GM23338 (cell line): ENCODE measurements at regions not wholly inside any gene's neighbourhood (a gene's known extent, or its start where the extent isn't known, plus 50 kb on each side); places are given as distances from the start of the nearest gene placed in this dataset.

ENCODE experiments used
- ATAC-seq: fragments of 200-7000 bp; cut with Tn5 transposase; 3 replicates; pipeline ENCODE4 v1.9.1; 2020
- DNase-seq: peaks from one replicate; pipeline ENCODE4 v3.0.0-alpha.2; 2015; ENCODE audit warnings: low spot score
- H2AFZ ChIP-seq: fragments of 200-600 bp; sonication (generic); 2 replicates; pipeline ENCODE4 v1.8.0; 2016; ENCODE audit warnings: antibody characterized with exemption, mild to moderate bottlenecking, moderate library complexity
- H3F3A ChIP-seq: fragments of 200-600 bp; sonication (generic); replicated peaks from 2 replicates; pipeline ENCODE4 v1.8.0; 2017; ENCODE audit warnings: antibody characterized with exemption, mixed run types, low read depth
- H3K27ac ChIP-seq: fragments of 200-600 bp; sonication (generic); 2 replicates; pipeline ENCODE4 v1.6.1; 2016; ENCODE audit warnings: low read depth
- H3K27me3 ChIP-seq: fragments of 200-600 bp; sonication (generic); 2 replicates; pipeline ENCODE4 v1.8.0; 2016; ENCODE audit warnings: mild to moderate bottlenecking, mixed run types, moderate library complexity; ENCODE audit not compliant: insufficient read depth
- H3K36me3 ChIP-seq: fragments of 200-600 bp; sonication (generic); 2 replicates; pipeline ENCODE4 v1.8.0; 2016; ENCODE audit warnings: mild to moderate bottlenecking; ENCODE audit not compliant: insufficient read depth
- H3K4me1 ChIP-seq: fragments of 200-600 bp; sonication (generic); 2 replicates; pipeline ENCODE4 v1.8.0; 2016; ENCODE audit warnings: mild to moderate bottlenecking, moderate library complexity; ENCODE audit not compliant: insufficient read depth
- H3K4me2 ChIP-seq: fragments of 200-600 bp; sonication (generic); 2 replicates; pipeline ENCODE4 v1.7.1; 2017; ENCODE audit warnings: mixed run types
- H3K4me3 ChIP-seq: fragments of 200-600 bp; sonication (generic); 2 replicates; pipeline ENCODE4 v1.6.1; 2016; ENCODE audit warnings: mixed run types
- H3K79me2 ChIP-seq: fragments of 200-600 bp; sonication (generic); replicated peaks from 2 replicates; pipeline ENCODE4 v1.8.0; 2017; ENCODE audit warnings: mild to moderate bottlenecking; ENCODE audit not compliant: insufficient read depth
- H3K9me2 ChIP-seq: fragments of 200-600 bp; sonication (generic); 2 replicates; pipeline ENCODE4 v1.8.0; 2017; ENCODE audit not compliant: insufficient read depth
- H4K20me1 ChIP-seq: fragments of 200-600 bp; sonication (generic); replicated peaks from 2 replicates; pipeline ENCODE4 v1.8.0; 2017; ENCODE audit warnings: mild to moderate bottlenecking; ENCODE audit not compliant: insufficient read depth
- H3K27ac Mint-ChIP-seq: 2 replicates; pipeline ENCODE4 v1.8.0; 2020; ENCODE audit warnings: inconsistent platforms, mild to moderate bottlenecking, moderate library complexity, mixed read lengths
- H3K27me3 Mint-ChIP-seq: 3 replicates; pipeline ENCODE4 v1.8.0; 2022; ENCODE audit warnings: low read depth, mild to moderate bottlenecking, moderate library complexity, mixed read lengths, inconsistent platforms; ENCODE audit not compliant: insufficient read depth, poor library complexity
- H3K36me3 Mint-ChIP-seq: 3 replicates; pipeline ENCODE4 v1.8.0; 2021; ENCODE audit warnings: low read depth, mild to moderate bottlenecking, inconsistent platforms, moderate library complexity, mixed read lengths
- H3K4me1 Mint-ChIP-seq: 3 replicates; pipeline ENCODE4 v1.8.0; 2020; ENCODE audit warnings: mild to moderate bottlenecking, inconsistent platforms, mixed read lengths
- H3K4me3 Mint-ChIP-seq: 3 replicates; pipeline ENCODE4 v1.8.0; 2021; ENCODE audit warnings: moderate library complexity, mild to moderate bottlenecking, inconsistent platforms, mixed read lengths
- H3K9me3 Mint-ChIP-seq: 3 replicates; pipeline ENCODE4 v1.8.0; 2020; ENCODE audit warnings: moderate library complexity, mild to moderate bottlenecking, inconsistent platforms, mixed read lengths
- CREB1 ChIP-seq: fragments of 250-450 bp; sonication (Bioruptor Pico); IDR thresholded peaks from 2 replicates; pipeline ENCODE4 v1.5.0; 2020; ENCODE audit warnings: low read depth, mild to moderate bottlenecking, moderate library complexity
- EZH2 ChIP-seq: fragments of 200-600 bp; sonication (generic); IDR thresholded peaks from one replicate; pipeline ENCODE4 v1.8.0; 2017; ENCODE audit warnings: antibody characterized with exemption, mild to moderate bottlenecking, low read depth; ENCODE audit not compliant: unreplicated experiment
- EZH2phosphoT487 ChIP-seq: fragments of 200-600 bp; sonication (generic); IDR thresholded peaks from one replicate; pipeline ENCODE4 v1.8.1; 2018; ENCODE audit warnings: antibody characterized with exemption; ENCODE audit not compliant: unreplicated experiment
- JUNB ChIP-seq: IDR thresholded peaks from one replicate; pipeline ENCODE4 v1.6.1; 2016; ENCODE audit warnings: antibody characterized with exemption; ENCODE audit not compliant: unreplicated experiment
- NANOG ChIP-seq: IDR thresholded peaks from 2 replicates; pipeline ENCODE4 v1.6.1; 2016; ENCODE audit warnings: antibody characterized with exemption, borderline replicate concordance
- POLR2AphosphoS5 ChIP-seq: IDR thresholded peaks from 2 replicates; pipeline ENCODE4 v1.6.1; 2016; ENCODE audit warnings: antibody characterized with exemption, low read depth
- STAT1 ChIP-seq: IDR thresholded peaks from one replicate; pipeline ENCODE4 v1.6.1; 2016; ENCODE audit warnings: antibody characterized with exemption; ENCODE audit not compliant: unreplicated experiment
- ZNF114 ChIP-seq: fragments of 250-450 bp; sonication (Bioruptor Pico); IDR thresholded peaks from 2 replicates; pipeline ENCODE4 v1.5.0; 2020; ENCODE audit warnings: mild to moderate bottlenecking, moderate library complexity
- ZNF331 ChIP-seq: fragments of 250-450 bp; sonication (Bioruptor Pico); IDR thresholded peaks from 2 replicates; pipeline ENCODE4 v1.5.0; 2020; ENCODE audit warnings: low read depth, mild to moderate bottlenecking, moderate library complexity
- TF ChIP-seq, protein P1 (sequence below), 2 experiments: fragments of 200-600 bp in 1 of 2; sonication (generic) in 1 of 2; conservative IDR thresholded peaks; 2 replicates each; pipeline versions ENCODE4 v1.5.1 to v1.6.1; 2016 to 2017; ENCODE audit warnings: antibody characterized with exemption in 2 of 2, low read depth in 2 of 2, mild to moderate bottlenecking in 2 of 2, moderate library complexity in 1 of 2
- TF ChIP-seq, protein P2 (sequence below): IDR thresholded peaks from one replicate; pipeline ENCODE4 v1.6.1; 2018; ENCODE audit warnings: antibody characterized with exemption; ENCODE audit not compliant: unreplicated experiment
- TF ChIP-seq, protein P3 (sequence below): fragments of 250-450 bp; sonication (Bioruptor Pico); IDR thresholded peaks from 2 replicates; pipeline ENCODE4 v1.5.0; 2020; ENCODE audit warnings: mild to moderate bottlenecking, moderate library complexity

DNA sequence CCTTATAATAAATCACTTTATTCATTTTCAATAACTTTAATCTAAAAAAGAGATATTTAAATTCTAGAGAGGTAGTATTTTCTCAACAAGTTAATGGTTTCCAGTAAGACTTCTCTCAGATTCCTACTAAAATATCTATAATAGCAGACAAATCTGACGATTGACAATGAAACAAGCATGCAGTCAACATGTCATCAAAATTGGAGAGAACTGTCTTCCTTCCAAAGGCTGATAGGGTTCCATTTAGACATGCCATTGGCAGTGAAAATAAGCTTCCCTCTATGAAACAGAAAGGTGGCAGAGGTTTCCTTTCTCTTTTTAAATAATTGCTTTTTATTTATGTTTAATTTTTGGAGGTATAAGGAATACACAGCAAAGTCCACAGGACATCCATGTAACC, 217.1 kb downstream of the POM121L12 start:
- Histone ChIP-seq H3K9me2 (peaks cover 4% of the 10 kb centered on the region; the same call in 1 of the 2 replicates), H3K27me3 (no peaks in the 10 kb centered on the region), H3K4me2 (no peak overlapping the region), H2AFZ (no peak overlapping the region), H3K4me3 (no peak overlapping the region), H4K20me1 (no peaks in the 10 kb centered on the region), H3K79me2 (no peaks in the 10 kb centered on the region), H3F3A (no peaks in the 10 kb centered on the region), H3K27ac (no peak overlapping the region), H3K36me3 (no peaks in the 10 kb centered on the region), H3K4me1 (peaks cover 15% of the 10 kb centered on the region)
- ATAC-seq: no peak
- DNase-seq: no peak
- peaks cover 16% of the 10 kb centered on the region for H3K36me3 Mint-ChIP-seq
- no peak for TF ChIP-seq CREB1 (CRISPR knock-in tag)
- TF ChIP-seq EZH2: no peak
- no peak for TF ChIP-seq NANOG
- TF ChIP-seq JUNB: no peak
- TF ChIP-seq POLR2AphosphoS5: no peak
- no peak for TF ChIP-seq ZNF114 (CRISPR knock-in tag)
- TF ChIP-seq, protein P1, sequence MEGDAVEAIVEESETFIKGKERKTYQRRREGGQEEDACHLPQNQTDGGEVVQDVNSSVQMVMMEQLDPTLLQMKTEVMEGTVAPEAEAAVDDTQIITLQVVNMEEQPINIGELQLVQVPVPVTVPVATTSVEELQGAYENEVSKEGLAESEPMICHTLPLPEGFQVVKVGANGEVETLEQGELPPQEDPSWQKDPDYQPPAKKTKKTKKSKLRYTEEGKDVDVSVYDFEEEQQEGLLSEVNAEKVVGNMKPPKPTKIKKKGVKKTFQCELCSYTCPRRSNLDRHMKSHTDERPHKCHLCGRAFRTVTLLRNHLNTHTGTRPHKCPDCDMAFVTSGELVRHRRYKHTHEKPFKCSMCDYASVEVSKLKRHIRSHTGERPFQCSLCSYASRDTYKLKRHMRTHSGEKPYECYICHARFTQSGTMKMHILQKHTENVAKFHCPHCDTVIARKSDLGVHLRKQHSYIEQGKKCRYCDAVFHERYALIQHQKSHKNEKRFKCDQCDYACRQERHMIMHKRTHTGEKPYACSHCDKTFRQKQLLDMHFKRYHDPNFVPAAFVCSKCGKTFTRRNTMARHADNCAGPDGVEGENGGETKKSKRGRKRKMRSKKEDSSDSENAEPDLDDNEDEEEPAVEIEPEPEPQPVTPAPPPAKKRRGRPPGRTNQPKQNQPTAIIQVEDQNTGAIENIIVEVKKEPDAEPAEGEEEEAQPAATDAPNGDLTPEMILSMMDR (conservative IDR thresholded peaks at IDR 0.05; ENCODE audit: low read depth in 2 of 2): no peak
- TF ChIP-seq EZH2phosphoT487: no peak
- TF ChIP-seq, protein P2, sequence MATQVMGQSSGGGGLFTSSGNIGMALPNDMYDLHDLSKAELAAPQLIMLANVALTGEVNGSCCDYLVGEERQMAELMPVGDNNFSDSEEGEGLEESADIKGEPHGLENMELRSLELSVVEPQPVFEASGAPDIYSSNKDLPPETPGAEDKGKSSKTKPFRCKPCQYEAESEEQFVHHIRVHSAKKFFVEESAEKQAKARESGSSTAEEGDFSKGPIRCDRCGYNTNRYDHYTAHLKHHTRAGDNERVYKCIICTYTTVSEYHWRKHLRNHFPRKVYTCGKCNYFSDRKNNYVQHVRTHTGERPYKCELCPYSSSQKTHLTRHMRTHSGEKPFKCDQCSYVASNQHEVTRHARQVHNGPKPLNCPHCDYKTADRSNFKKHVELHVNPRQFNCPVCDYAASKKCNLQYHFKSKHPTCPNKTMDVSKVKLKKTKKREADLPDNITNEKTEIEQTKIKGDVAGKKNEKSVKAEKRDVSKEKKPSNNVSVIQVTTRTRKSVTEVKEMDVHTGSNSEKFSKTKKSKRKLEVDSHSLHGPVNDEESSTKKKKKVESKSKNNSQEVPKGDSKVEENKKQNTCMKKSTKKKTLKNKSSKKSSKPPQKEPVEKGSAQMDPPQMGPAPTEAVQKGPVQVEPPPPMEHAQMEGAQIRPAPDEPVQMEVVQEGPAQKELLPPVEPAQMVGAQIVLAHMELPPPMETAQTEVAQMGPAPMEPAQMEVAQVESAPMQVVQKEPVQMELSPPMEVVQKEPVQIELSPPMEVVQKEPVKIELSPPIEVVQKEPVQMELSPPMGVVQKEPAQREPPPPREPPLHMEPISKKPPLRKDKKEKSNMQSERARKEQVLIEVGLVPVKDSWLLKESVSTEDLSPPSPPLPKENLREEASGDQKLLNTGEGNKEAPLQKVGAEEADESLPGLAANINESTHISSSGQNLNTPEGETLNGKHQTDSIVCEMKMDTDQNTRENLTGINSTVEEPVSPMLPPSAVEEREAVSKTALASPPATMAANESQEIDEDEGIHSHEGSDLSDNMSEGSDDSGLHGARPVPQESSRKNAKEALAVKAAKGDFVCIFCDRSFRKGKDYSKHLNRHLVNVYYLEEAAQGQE: no peak
- TF ChIP-seq ZNF331 (CRISPR knock-in tag): no peak
- TF ChIP-seq STAT1: no peak
- TF ChIP-seq, protein P3, sequence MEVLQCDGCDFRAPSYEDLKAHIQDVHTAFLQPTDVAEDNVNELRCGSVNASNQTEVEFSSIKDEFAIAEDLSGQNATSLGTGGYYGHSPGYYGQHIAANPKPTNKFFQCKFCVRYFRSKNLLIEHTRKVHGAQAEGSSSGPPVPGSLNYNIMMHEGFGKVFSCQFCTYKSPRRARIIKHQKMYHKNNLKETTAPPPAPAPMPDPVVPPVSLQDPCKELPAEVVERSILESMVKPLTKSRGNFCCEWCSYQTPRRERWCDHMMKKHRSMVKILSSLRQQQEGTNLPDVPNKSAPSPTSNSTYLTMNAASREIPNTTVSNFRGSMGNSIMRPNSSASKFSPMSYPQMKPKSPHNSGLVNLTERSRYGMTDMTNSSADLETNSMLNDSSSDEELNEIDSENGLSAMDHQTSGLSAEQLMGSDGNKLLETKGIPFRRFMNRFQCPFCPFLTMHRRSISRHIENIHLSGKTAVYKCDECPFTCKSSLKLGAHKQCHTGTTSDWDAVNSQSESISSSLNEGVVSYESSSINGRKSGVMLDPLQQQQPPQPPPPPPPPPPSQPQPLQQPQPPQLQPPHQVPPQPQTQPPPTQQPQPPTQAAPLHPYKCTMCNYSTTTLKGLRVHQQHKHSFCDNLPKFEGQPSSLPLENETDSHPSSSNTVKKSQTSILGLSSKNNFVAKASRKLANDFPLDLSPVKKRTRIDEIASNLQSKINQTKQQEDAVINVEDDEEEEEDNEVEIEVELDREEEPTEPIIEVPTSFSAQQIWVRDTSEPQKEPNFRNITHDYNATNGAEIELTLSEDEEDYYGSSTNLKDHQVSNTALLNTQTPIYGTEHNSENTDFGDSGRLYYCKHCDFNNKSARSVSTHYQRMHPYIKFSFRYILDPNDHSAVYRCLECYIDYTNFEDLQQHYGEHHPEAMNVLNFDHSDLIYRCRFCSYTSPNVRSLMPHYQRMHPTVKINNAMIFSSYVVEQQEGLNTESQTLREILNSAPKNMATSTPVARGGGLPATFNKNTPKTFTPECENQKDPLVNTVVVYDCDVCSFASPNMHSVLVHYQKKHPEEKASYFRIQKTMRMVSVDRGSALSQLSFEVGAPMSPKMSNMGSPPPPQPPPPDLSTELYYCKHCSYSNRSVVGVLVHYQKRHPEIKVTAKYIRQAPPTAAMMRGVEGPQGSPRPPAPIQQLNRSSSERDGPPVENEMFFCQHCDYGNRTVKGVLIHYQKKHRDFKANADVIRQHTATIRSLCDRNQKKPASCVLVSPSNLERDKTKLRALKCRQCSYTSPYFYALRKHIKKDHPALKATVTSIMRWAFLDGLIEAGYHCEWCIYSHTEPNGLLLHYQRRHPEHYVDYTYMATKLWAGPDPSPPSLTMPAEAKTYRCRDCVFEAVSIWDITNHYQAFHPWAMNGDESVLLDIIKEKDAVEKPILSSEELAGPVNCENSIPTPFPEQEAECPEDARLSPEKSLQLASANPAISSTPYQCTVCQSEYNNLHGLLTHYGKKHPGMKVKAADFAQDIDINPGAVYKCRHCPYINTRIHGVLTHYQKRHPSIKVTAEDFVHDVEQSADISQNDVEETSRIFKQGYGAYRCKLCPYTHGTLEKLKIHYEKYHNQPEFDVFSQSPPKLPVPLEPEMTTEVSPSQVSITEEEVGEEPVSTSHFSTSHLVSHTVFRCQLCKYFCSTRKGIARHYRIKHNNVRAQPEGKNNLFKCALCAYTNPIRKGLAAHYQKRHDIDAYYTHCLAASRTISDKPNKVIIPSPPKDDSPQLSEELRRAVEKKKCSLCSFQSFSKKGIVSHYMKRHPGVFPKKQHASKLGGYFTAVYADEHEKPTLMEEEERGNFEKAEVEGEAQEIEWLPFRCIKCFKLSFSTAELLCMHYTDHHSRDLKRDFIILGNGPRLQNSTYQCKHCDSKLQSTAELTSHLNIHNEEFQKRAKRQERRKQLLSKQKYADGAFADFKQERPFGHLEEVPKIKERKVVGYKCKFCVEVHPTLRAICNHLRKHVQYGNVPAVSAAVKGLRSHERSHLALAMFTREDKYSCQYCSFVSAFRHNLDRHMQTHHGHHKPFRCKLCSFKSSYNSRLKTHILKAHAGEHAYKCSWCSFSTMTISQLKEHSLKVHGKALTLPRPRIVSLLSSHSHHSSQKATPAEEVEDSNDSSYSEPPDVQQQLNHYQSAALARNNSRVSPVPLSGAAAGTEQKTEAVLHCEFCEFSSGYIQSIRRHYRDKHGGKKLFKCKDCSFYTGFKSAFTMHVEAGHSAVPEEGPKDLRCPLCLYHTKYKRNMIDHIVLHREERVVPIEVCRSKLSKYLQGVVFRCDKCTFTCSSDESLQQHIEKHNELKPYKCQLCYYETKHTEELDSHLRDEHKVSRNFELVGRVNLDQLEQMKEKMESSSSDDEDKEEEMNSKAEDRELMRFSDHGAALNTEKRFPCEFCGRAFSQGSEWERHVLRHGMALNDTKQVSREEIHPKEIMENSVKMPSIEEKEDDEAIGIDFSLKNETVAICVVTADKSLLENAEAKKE: no peak
- peaks cover 2% of the 10 kb centered on the region for H3K27me3 Mint-ChIP-seq
- peaks cover 19% of the 10 kb centered on the region for H3K4me1 Mint-ChIP-seq
- no peak overlapping the region for H3K27ac Mint-ChIP-seq
- peaks cover 19% of the 10 kb centered on the region for H3K9me3 Mint-ChIP-seq
- H3K4me3 Mint-ChIP-seq: no peak overlapping the region
